ENCODE measurements at regions not wholly inside any gene's neighbourhood (a gene's known extent, or its start where the extent isn't known, plus 50 kb on each side); places are given as distances from the start of the nearest gene placed in this dataset.

DNA sequence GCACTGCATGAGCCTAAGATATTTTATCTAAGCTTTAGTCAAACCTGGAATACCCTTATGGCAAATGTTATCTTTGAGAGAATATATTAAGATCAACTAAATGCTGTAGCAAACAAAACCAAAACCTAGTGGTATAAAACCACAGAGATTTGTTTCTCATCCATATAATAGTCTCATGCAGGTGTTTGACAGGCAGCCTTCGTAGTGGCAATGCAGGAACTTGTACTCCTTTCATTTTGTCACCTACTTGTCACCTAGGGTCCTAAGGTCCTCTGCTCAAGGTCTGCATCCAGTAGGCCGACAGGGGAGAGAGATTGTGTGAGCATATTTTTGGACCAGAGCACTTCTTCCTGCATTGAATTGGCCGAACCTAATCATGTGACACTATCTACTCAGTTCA lies 352.6 kb downstream of the GPR37 start:
- no peak overlapping the region for H3K4me3 ChIP-seq (ENCODE audit: low read depth, low read length)
- 51% methylated on average over 3 of the region's 3 CpGs for WGBS
- no peaks in the 10 kb centered on the region for H3K4me1 ChIP-seq (ENCODE audit: insufficient read depth)
- no peak for DNase-seq (ENCODE audit: extremely low spot score)
- H3K27ac ChIP-seq (ENCODE audit: low read depth): no peak overlapping the region
- no peaks in the 10 kb centered on the region for H3K36me3 ChIP-seq (ENCODE audit: insufficient read depth)

- H3K4me1 ChIP-seq (ENCODE audit: insufficient read depth): no peaks in the 10 kb centered on the region
- WGBS: 73% methylated on average over 6 of the region's 6 CpGs
- no peak for DNase-seq (ENCODE audit: extremely low spot score)
- H3K4me3 ChIP-seq (ENCODE audit: low read depth, low read length): no peak overlapping the region
- no peaks in the 10 kb centered on the region for H3K36me3 ChIP-seq (ENCODE audit: insufficient read depth)
- H3K27ac ChIP-seq (ENCODE audit: low read depth): no peak overlapping the region
Measured at GRCh38 chr7:124412531-124412930, 353.1 kb downstream of the GPR37 start.

- Histone ChIP-seq H3K36me3 (ENCODE audit: insufficient read depth) (no peaks in the 10 kb centered on the region), H3K4me1 (ENCODE audit: insufficient read depth) (no peaks in the 10 kb centered on the region), H3K4me3 (ENCODE audit: low read depth, low read length) (no peak overlapping the region), H3K27ac (ENCODE audit: low read depth) (no peak overlapping the region)
- no peak for DNase-seq (ENCODE audit: extremely low spot score)
- WGBS: 64% methylated on average over 7 of the region's 7 CpGs
Measured at GRCh38 chr7:124411796-124412195, 353.8 kb downstream of the GPR37 start.

GRCh38 chr7:124403587-124403986 lies 362.0 kb downstream of the GPR37 start:
- Histone ChIP-seq H3K4me1 (ENCODE audit: insufficient read depth) (no peaks in the 10 kb centered on the region), H3K4me3 (ENCODE audit: low read depth, low read length) (no peak overlapping the region), H3K27ac (ENCODE audit: low read depth) (no peak overlapping the region), H3K36me3 (ENCODE audit: insufficient read depth) (no peaks in the 10 kb centered on the region)
- DNase-seq (ENCODE audit: extremely low spot score): no peak
- WGBS: 79% methylated on average over 1 of the region's 1 CpG

- Histone ChIP-seq H3K36me3 (ENCODE audit: insufficient read depth) (no peaks in the 10 kb centered on the region), H3K4me1 (ENCODE audit: insufficient read depth) (no peaks in the 10 kb centered on the region), H3K4me3 (ENCODE audit: low read depth, low read length) (no peak overlapping the region), H3K27ac (ENCODE audit: low read depth) (no peak overlapping the region)
- WGBS: 51% methylated on average over 2 of the region's 2 CpGs
- DNase-seq (ENCODE audit: extremely low spot score): no peak
Measured at GRCh38 chr7:124403112-124403511, 362.5 kb downstream of the GPR37 start.

DNA sequence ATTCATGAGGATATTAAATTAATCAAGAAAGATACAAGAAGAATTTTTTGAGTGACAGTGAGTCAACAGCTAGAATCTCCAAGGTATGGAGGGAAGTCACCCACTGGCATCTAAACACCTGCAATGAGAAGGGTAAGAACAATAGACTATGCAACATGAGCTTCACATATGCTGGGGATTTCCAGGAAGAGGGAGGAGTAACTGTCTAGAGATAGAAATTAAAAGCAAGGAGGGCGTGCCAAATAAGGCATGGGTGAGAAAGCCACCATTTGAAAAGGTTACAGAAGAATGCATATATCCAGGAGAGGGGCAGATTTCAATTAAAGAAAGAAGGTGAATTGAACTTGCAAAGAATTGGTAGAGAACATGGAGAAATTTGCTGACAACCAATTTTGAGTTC lies 365.7 kb downstream of the GPR37 start:
- H3K4me3 ChIP-seq (ENCODE audit: low read depth, low read length): no peak overlapping the region
- no peaks in the 10 kb centered on the region for H3K36me3 ChIP-seq (ENCODE audit: insufficient read depth)
- 97% methylated on average over 1 of the region's 1 CpG for WGBS
- no peaks in the 10 kb centered on the region for H3K4me1 ChIP-seq (ENCODE audit: insufficient read depth)
- no peak for DNase-seq (ENCODE audit: extremely low spot score)
- H3K27ac ChIP-seq (ENCODE audit: low read depth): no peak overlapping the region

GRCh38 chr7:124398937-124399552 lies 366.2 kb upstream of the TMEM229A start:
- Histone ChIP-seq H3K36me3 (ENCODE audit: insufficient read depth) (no peaks in the 10 kb centered on the region), H3K4me3 (ENCODE audit: low read depth, low read length) (no peak overlapping the region), H3K27ac (ENCODE audit: low read depth) (no peak overlapping the region), H3K4me1 (ENCODE audit: insufficient read depth) (no peaks in the 10 kb centered on the region)
- 86% methylated on average over 2 of the region's 2 CpGs for WGBS
- no peak for DNase-seq (ENCODE audit: extremely low spot score)

DNA sequence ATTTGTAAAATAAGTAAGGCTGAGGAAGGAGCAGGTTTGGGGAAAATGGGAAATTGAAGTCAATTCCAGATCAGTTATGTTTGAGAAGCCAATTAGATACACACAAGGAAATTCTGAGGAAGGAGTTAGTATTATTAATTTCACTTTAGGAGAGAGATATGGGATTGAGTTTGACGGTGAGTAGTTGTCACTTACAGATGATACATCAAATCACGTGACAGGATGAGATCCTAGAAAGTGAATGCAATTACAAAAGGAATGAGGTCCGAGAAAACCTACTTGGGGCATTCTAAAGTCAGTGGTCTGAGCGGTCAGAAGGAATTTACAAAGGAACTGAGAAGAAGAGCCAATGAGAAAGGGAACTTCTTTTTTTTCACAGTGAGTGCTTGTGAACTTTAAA lies 364.3 kb upstream of the TMEM229A start:
- no peak for DNase-seq (ENCODE audit: extremely low spot score)
- Histone ChIP-seq H3K36me3 (ENCODE audit: insufficient read depth) (no peaks in the 10 kb centered on the region), H3K4me1 (ENCODE audit: insufficient read depth) (no peaks in the 10 kb centered on the region), H3K4me3 (ENCODE audit: low read depth, low read length) (no peak overlapping the region), H3K27ac (ENCODE audit: low read depth) (no peak overlapping the region)
- 82% methylated on average over 4 of the region's 4 CpGs for WGBS

GRCh38 chr7:124390301-124390700 lies 357.4 kb upstream of the TMEM229A start:
- Histone ChIP-seq H3K4me1 (ENCODE audit: insufficient read depth) (no peaks in the 10 kb centered on the region), H3K4me3 (ENCODE audit: low read depth, low read length) (no peak overlapping the region), H3K36me3 (ENCODE audit: insufficient read depth) (no peaks in the 10 kb centered on the region), H3K27ac (ENCODE audit: low read depth) (no peak overlapping the region)
- WGBS: 70% methylated on average over 1 of the region's 1 CpG
- DNase-seq (ENCODE audit: extremely low spot score): no peak

GRCh38 chr7:124388751-124389150 lies 355.9 kb upstream of the TMEM229A start:
- H3K4me3 ChIP-seq (ENCODE audit: low read depth, low read length): no peak overlapping the region
- H3K36me3 ChIP-seq (ENCODE audit: insufficient read depth): no peaks in the 10 kb centered on the region
- DNase-seq (ENCODE audit: extremely low spot score): no peak
- 49% methylated on average over 1 of the region's 1 CpG for WGBS
- H3K4me1 ChIP-seq (ENCODE audit: insufficient read depth): no peaks in the 10 kb centered on the region
- no peak overlapping the region for H3K27ac ChIP-seq (ENCODE audit: low read depth)

DNA sequence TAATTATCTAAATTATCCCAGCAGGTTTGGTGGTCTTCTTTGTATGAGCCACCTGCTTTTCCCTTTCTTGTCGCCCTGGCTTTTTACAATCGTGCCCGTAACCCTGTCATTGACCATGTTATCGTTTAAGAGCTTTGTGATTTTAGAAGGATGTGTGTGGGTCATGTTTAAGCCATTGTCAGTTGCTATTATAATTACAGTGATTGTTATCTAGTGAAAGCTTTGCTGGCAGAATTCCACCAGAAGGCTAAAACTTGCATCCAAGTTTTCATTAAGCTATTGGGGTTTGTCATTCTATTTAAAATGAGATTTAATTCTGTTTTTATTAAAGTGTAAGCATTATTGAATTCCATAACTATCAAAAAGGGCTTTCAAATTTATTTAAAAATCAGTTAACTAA lies 354.2 kb upstream of the TMEM229A start:
- H3K36me3 ChIP-seq (ENCODE audit: insufficient read depth): no peaks in the 10 kb centered on the region
- H3K4me3 ChIP-seq (ENCODE audit: low read depth, low read length): no peak overlapping the region
- WGBS: 62% methylated on average over 4 of the region's 4 CpGs
- no peak for DNase-seq (ENCODE audit: extremely low spot score)
- no peaks in the 10 kb centered on the region for H3K4me1 ChIP-seq (ENCODE audit: insufficient read depth)
- no peak overlapping the region for H3K27ac ChIP-seq (ENCODE audit: low read depth)

GRCh38 chr7:124379296-124379695 lies 346.4 kb upstream of the TMEM229A start:
- Histone ChIP-seq H3K4me3 (ENCODE audit: low read depth, low read length) (no peak overlapping the region), H3K36me3 (ENCODE audit: insufficient read depth) (no peaks in the 10 kb centered on the region), H3K4me1 (ENCODE audit: insufficient read depth) (no peaks in the 10 kb centered on the region), H3K27ac (ENCODE audit: low read depth) (no peak overlapping the region)
- WGBS: 89% methylated on average over 1 of the region's 1 CpG
- no peak for DNase-seq (ENCODE audit: extremely low spot score)

DNA sequence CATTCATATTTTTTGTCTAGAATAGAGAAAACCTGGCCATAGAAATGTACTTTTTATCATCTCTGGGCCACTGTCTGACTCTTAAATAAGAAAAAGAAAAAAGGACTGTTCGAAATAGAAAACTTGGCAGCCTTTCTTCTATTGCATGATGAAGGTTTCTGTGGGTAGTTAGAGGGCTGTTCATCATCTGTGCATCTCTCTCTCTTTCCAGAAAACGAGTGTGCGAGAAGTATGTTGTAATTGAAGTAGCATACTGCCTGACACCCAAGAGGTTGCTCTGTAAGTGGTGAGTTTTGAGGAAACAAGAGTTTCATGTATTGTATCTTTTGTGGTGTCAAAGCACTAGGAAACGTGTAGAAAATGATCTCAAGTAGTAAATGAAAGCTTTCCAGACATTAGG lies 343.2 kb upstream of the TMEM229A start:
- Histone ChIP-seq H3K4me1 (ENCODE audit: insufficient read depth) (no peaks in the 10 kb centered on the region), H3K4me3 (ENCODE audit: low read depth, low read length) (no peak overlapping the region), H3K27ac (ENCODE audit: low read depth) (no peak overlapping the region), H3K36me3 (ENCODE audit: insufficient read depth) (no peaks in the 10 kb centered on the region)
- no peak for DNase-seq (ENCODE audit: extremely low spot score)
- WGBS: 68% methylated on average over 4 of the region's 4 CpGs

DNA sequence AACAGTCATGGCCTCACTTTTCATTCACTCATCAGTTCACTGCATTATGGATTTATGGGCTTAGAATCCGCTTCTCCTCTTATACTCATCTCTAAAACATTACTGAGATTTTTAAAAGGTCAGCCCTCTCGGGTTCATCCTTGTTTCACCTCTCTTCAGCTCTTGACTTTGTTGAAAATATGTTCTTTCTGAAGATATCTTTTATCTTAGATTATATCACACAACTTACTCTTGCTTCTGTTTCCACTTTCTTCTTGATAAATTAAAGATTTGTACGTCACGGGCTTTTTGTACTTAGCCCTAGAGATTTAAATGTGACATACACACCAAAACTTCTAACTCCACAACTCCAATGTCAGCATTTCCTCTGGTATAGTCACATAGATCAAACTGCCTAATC lies 342.5 kb upstream of the TMEM229A start:
- Histone ChIP-seq H3K36me3 (ENCODE audit: insufficient read depth) (no peaks in the 10 kb centered on the region), H3K4me1 (ENCODE audit: insufficient read depth) (no peaks in the 10 kb centered on the region), H3K4me3 (ENCODE audit: low read depth, low read length) (no peak overlapping the region), H3K27ac (ENCODE audit: low read depth) (no peak overlapping the region)
- no peak for DNase-seq (ENCODE audit: extremely low spot score)
- WGBS: 68% methylated on average over 4 of the region's 4 CpGs

GRCh38 chr7:124369310-124369709 lies 336.4 kb upstream of the TMEM229A start:
- 89% methylated on average over 1 of the region's 1 CpG for WGBS
- no peaks in the 10 kb centered on the region for H3K4me1 ChIP-seq (ENCODE audit: insufficient read depth)
- DNase-seq (ENCODE audit: extremely low spot score): no peak
- H3K4me3 ChIP-seq (ENCODE audit: low read depth, low read length): no peak overlapping the region
- H3K36me3 ChIP-seq (ENCODE audit: insufficient read depth): no peaks in the 10 kb centered on the region
- H3K27ac ChIP-seq (ENCODE audit: low read depth): no peak overlapping the region
